WERI-Rb-1 (cell line): ENCODE measurements at regions not wholly inside any gene's neighbourhood (a gene's known extent, or its start where the extent isn't known, plus 50 kb on each side); places are given as distances from the start of the nearest gene placed in this dataset.

Source experiments
- DNase-seq: peaks from one replicate; pipeline ENCODE4 v3.0.0-alpha.2; 2020
- H3K27ac ChIP-seq: fragments of 250-450 bp; sonication (Bioruptor Pico); 2 replicates; pipeline ENCODE4 v1.5.1; 2020; ENCODE audit warnings: mild to moderate bottlenecking, moderate library complexity
- H3K27me3 ChIP-seq: fragments of 250-450 bp; sonication (Bioruptor Pico); 2 replicates; pipeline ENCODE4 v1.5.1; 2021; ENCODE audit warnings: mild to moderate bottlenecking, low read depth, moderate library complexity; ENCODE audit not compliant: insufficient read depth, severe bottlenecking
- H3K36me3 ChIP-seq: fragments of 250-450 bp; sonication (Bioruptor Pico); 2 replicates; pipeline ENCODE4 v1.5.1; 2020; ENCODE audit warnings: mild to moderate bottlenecking, moderate library complexity
- H3K4me3 ChIP-seq: 2 replicates; pipeline ENCODE4 v1.5.1; 2011; ENCODE audit warnings: low read depth, mild to moderate bottlenecking, control low read depth, low read length
- H3K9me3 ChIP-seq: fragments of 250-450 bp; sonication (Bioruptor Pico); 2 replicates; pipeline ENCODE4 v1.5.1; 2021; ENCODE audit warnings: mild to moderate bottlenecking, moderate library complexity; ENCODE audit not compliant: severe bottlenecking
- CTCF ChIP-seq: IDR thresholded peaks from 2 replicates; pipeline ENCODE4 v1.5.1; 2011; ENCODE audit warnings: low read depth, mild to moderate bottlenecking, control low read depth, inconsistent platforms, low read length

- Histone ChIP-seq H3K27me3 (no peaks in the 10 kb centered on the region), H3K9me3 (no peaks in the 10 kb centered on the region), H3K36me3 (no peaks in the 10 kb centered on the region), H3K27ac (no peak overlapping the region), H3K4me3 (no peak overlapping the region)
- no peak for DNase-seq
- TF ChIP-seq CTCF = no peak
Measured at GRCh38 chr1:60952612-60953111, 129.7 kb upstream of the NFIA start.

GRCh38 chr1:60950224-60951063 is 131.9 kb upstream of the NFIA start:
- no peak overlapping the region for H3K27ac ChIP-seq
- no peak overlapping the region for H3K4me3 ChIP-seq
- H3K9me3 ChIP-seq = no peaks in the 10 kb centered on the region
- no peaks in the 10 kb centered on the region for H3K36me3 ChIP-seq
- no peaks in the 10 kb centered on the region for H3K27me3 ChIP-seq
- no peak for DNase-seq
- TF ChIP-seq CTCF = no peak

GRCh38 chr1:60949826-60950197 is 132.5 kb upstream of the NFIA start:
- Histone ChIP-seq H3K9me3 (no peaks in the 10 kb centered on the region), H3K27me3 (no peaks in the 10 kb centered on the region), H3K27ac (no peak overlapping the region), H3K36me3 (no peaks in the 10 kb centered on the region), H3K4me3 (no peak overlapping the region)
- DNase-seq = no peak
- no peak for TF ChIP-seq CTCF

- DNase-seq = no peak
- H3K9me3 ChIP-seq = no peaks in the 10 kb centered on the region
- H3K36me3 ChIP-seq = no peaks in the 10 kb centered on the region
- no peak overlapping the region for H3K27ac ChIP-seq
- no peak for TF ChIP-seq CTCF
- H3K4me3 ChIP-seq = no peak overlapping the region
- H3K27me3 ChIP-seq = no peaks in the 10 kb centered on the region
Measured at GRCh38 chr1:60949154-60949825, 133.1 kb upstream of the NFIA start.

GRCh38 chr1:60948486-60948885 is 133.9 kb upstream of the NFIA start:
- Histone ChIP-seq H3K27me3 (no peaks in the 10 kb centered on the region), H3K27ac (no peak overlapping the region), H3K36me3 (no peaks in the 10 kb centered on the region), H3K9me3 (no peaks in the 10 kb centered on the region), H3K4me3 (no peak overlapping the region)
- TF ChIP-seq CTCF = no peak
- no peak for DNase-seq
